ENCODE measurements at regions not wholly inside any gene's neighbourhood (a gene's known extent, or its start where the extent isn't known, plus 50 kb on each side); places are given as distances from the start of the nearest gene placed in this dataset.

DNA sequence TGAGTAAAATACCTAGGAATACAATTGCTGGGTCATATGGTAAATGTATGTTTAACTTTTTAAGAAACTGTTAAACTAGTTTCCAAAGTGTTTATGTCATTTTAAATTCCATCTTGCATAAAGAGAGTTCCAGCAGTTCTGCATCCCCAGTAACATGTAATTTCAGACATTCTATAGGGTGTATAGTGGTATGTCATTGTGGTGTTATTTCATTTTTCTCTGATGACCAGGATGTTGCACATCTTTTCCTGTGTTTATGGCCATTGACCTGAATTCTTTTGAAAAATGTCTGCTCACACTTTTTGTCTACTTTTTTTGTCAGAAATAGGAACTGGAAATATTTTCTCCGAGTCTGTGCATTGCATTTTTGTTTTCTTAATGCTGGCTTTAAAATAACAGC lies 128.9 kb downstream of the TMEM200A start:
- no peak for TF ChIP-seq GABPA (IDR thresholded peaks at IDR 0.05; ENCODE audit: low read depth)
- TF ChIP-seq, protein P1, sequence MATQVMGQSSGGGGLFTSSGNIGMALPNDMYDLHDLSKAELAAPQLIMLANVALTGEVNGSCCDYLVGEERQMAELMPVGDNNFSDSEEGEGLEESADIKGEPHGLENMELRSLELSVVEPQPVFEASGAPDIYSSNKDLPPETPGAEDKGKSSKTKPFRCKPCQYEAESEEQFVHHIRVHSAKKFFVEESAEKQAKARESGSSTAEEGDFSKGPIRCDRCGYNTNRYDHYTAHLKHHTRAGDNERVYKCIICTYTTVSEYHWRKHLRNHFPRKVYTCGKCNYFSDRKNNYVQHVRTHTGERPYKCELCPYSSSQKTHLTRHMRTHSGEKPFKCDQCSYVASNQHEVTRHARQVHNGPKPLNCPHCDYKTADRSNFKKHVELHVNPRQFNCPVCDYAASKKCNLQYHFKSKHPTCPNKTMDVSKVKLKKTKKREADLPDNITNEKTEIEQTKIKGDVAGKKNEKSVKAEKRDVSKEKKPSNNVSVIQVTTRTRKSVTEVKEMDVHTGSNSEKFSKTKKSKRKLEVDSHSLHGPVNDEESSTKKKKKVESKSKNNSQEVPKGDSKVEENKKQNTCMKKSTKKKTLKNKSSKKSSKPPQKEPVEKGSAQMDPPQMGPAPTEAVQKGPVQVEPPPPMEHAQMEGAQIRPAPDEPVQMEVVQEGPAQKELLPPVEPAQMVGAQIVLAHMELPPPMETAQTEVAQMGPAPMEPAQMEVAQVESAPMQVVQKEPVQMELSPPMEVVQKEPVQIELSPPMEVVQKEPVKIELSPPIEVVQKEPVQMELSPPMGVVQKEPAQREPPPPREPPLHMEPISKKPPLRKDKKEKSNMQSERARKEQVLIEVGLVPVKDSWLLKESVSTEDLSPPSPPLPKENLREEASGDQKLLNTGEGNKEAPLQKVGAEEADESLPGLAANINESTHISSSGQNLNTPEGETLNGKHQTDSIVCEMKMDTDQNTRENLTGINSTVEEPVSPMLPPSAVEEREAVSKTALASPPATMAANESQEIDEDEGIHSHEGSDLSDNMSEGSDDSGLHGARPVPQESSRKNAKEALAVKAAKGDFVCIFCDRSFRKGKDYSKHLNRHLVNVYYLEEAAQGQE (IDR thresholded peaks at IDR 0.05; ENCODE audit: insufficient replicate concordance, low read depth), result no peak
- TF ChIP-seq, protein P2, sequence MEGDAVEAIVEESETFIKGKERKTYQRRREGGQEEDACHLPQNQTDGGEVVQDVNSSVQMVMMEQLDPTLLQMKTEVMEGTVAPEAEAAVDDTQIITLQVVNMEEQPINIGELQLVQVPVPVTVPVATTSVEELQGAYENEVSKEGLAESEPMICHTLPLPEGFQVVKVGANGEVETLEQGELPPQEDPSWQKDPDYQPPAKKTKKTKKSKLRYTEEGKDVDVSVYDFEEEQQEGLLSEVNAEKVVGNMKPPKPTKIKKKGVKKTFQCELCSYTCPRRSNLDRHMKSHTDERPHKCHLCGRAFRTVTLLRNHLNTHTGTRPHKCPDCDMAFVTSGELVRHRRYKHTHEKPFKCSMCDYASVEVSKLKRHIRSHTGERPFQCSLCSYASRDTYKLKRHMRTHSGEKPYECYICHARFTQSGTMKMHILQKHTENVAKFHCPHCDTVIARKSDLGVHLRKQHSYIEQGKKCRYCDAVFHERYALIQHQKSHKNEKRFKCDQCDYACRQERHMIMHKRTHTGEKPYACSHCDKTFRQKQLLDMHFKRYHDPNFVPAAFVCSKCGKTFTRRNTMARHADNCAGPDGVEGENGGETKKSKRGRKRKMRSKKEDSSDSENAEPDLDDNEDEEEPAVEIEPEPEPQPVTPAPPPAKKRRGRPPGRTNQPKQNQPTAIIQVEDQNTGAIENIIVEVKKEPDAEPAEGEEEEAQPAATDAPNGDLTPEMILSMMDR (IDR thresholded peaks at IDR 0.05; ENCODE audit: insufficient read depth, low read length), result no peak
- no peak for TF ChIP-seq POLR2AphosphoS5 (IDR thresholded peaks at IDR 0.05; ENCODE audit: low read depth)
- TF ChIP-seq SPI1 (IDR thresholded peaks at IDR 0.05; ENCODE audit: borderline replicate concordance, low read depth), result no peak
- H3K27me3 ChIP-seq (ENCODE audit: insufficient read depth, poor library complexity, severe bottlenecking), result no peaks in the 10 kb centered on the region
- no peak overlapping the region for H3K27ac ChIP-seq (replicated peaks)
- DNase-seq (ENCODE audit: low read depth in 1 of 2, low spot score in 1 of 2), result no peak
- H3K4me3 ChIP-seq (replicated peaks; ENCODE audit: insufficient read depth, low read length), result no peak overlapping the region

DNA sequence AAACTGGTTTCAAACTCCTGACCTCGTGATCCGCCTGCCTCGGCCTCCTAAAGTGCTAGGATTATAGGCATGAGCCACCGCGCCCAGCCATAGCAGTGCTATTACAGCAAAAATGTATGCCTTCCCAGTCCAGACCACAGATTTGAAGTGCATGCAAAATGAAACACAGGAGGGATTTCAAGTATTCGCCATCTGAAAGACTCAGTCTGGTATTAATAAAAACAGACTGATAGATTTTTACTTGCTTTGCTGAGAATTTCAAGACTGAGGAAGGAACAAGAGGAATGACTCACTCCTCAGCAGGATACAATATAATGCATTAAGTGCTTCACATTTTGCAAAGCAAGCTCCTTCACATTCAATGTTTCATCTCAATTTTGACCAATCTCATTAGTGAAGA lies 134.9 kb downstream of the TMEM200A start:
- TF ChIP-seq, protein P2 (IDR thresholded peaks at IDR 0.05; ENCODE audit: insufficient read depth, low read length), result no peak
- TF ChIP-seq POLR2AphosphoS5 (IDR thresholded peaks at IDR 0.05; ENCODE audit: low read depth), result no peak
- TF ChIP-seq GABPA (IDR thresholded peaks at IDR 0.05; ENCODE audit: low read depth), result no peak
- TF ChIP-seq, protein P1 (IDR thresholded peaks at IDR 0.05; ENCODE audit: insufficient replicate concordance, low read depth), result no peak
- TF ChIP-seq SPI1 (IDR thresholded peaks at IDR 0.05; ENCODE audit: borderline replicate concordance, low read depth), result no peak
- DNase-seq (ENCODE audit: low read depth in 1 of 2, low spot score in 1 of 2), result no peak
- H3K4me3 ChIP-seq (replicated peaks; ENCODE audit: insufficient read depth, low read length), result no peak overlapping the region
- no peaks in the 10 kb centered on the region for H3K27me3 ChIP-seq (ENCODE audit: insufficient read depth, poor library complexity, severe bottlenecking)
- H3K27ac ChIP-seq (replicated peaks), result no peak overlapping the region

DNA sequence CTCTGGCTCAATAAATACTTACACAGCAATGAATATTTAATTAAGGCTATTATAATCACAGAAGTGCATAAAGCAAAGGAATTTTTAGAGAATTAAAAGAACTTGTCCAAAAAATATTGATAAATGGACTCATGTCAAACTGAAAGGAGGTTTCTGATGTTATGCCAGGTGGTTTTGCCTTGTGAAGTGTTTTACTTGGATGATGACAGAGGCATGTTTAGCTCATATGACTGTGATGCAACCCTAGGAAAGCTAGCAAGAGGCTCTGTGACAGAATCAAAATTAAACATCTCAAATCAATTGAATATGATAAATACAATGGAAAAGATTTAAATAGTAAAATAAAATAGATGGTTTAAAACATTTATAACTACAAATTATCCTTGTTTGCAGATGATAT lies 137.3 kb downstream of the TMEM200A start:
- Histone ChIP-seq H3K4me3 (replicated peaks; ENCODE audit: insufficient read depth, low read length) (no peak overlapping the region), H3K27me3 (ENCODE audit: insufficient read depth, poor library complexity, severe bottlenecking) (no peaks in the 10 kb centered on the region), H3K27ac (replicated peaks) (no peak overlapping the region)
- DNase-seq (ENCODE audit: low read depth in 1 of 2, low spot score in 1 of 2), result no peak
- TF ChIP-seq, protein P2 (IDR thresholded peaks at IDR 0.05; ENCODE audit: insufficient read depth, low read length), result no peak
- TF ChIP-seq, protein P1 (IDR thresholded peaks at IDR 0.05; ENCODE audit: insufficient replicate concordance, low read depth), result no peak
- TF ChIP-seq POLR2AphosphoS5 (IDR thresholded peaks at IDR 0.05; ENCODE audit: low read depth), result no peak
- no peak for TF ChIP-seq GABPA (IDR thresholded peaks at IDR 0.05; ENCODE audit: low read depth)
- TF ChIP-seq SPI1 (IDR thresholded peaks at IDR 0.05; ENCODE audit: borderline replicate concordance, low read depth), result no peak
